ENCODE measurements at regions not wholly inside any gene's neighbourhood (a gene's known extent, or its start where the extent isn't known, plus 50 kb on each side); places are given as distances from the start of the nearest gene placed in this dataset.
A peak's percentile ranks its signal among the peaks of the same experiment; 100 is the strongest.
"Not testable (repeated sequence)": the region's sequence is repeated elsewhere in the genome, so short reads cannot be mapped to it uniquely, and the experiment has no call there.

- no peak for DNase-seq (ENCODE audit: low spot score)
- no peak overlapping the region for H3K4me3 ChIP-seq
- H3K27ac ChIP-seq = no peak overlapping the region
- TF ChIP-seq CTCF (IDR thresholded peaks at IDR 0.05) = no peak
Measured at GRCh38 chr10:46175831-46176230, 111.0 kb upstream of the ANTXRL start.

GRCh38 chr10:46187431-46187830, 99.4 kb upstream of the ANTXRL start:
- H3K4me3 ChIP-seq; H3K27ac ChIP-seq; DNase-seq (ENCODE audit: low spot score): not testable (repeated sequence)

- TF ChIP-seq CTCF (IDR thresholded peaks at IDR 0.05) = no peak
- Histone ChIP-seq H3K4me3 (no peak overlapping the region), H3K27ac (no peak overlapping the region)
- no peak for DNase-seq (ENCODE audit: low spot score)
Measured at GRCh38 chr10:46197050-46197449, 89.7 kb upstream of the ANTXRL start.

GRCh38 chr10:46198516-46198915, 88.3 kb upstream of the ANTXRL start:
- TF ChIP-seq CTCF (IDR thresholded peaks at IDR 0.05) = no peak
- Histone ChIP-seq H3K27ac (no peak overlapping the region), H3K4me3 (no peak overlapping the region)
- no peak for DNase-seq (ENCODE audit: low spot score)

- H3K27ac ChIP-seq; DNase-seq (ENCODE audit: low spot score); H3K4me3 ChIP-seq: not testable (repeated sequence)
Measured at GRCh38 chr10:46202405-46202804, 84.4 kb upstream of the ANTXRL start.

- peak; percentile 56 for DNase-seq (ENCODE audit: low spot score)
- H3K4me3 ChIP-seq, H3K27ac ChIP-seq: not testable (repeated sequence)
Measured at GRCh38 chr10:46204482-46205102, 82.2 kb upstream of the ANTXRL start.

- H3K27ac ChIP-seq; DNase-seq (ENCODE audit: low spot score); H3K4me3 ChIP-seq: not testable (repeated sequence)
Measured at GRCh38 chr10:46210427-46210826, 76.4 kb upstream of the ANTXRL start.

GRCh38 chr10:46215426-46215825, 71.4 kb upstream of the ANTXRL start:
- TF ChIP-seq CTCF (IDR thresholded peaks at IDR 0.05) = no peak
- H3K27ac ChIP-seq = no peak overlapping the region
- DNase-seq (ENCODE audit: low spot score) = no peak
- H3K4me3 ChIP-seq = no peak overlapping the region

GRCh38 chr10:46216003-46216634, 70.7 kb upstream of the ANTXRL start:
- TF ChIP-seq CTCF (IDR thresholded peaks at IDR 0.05) = no peak
- no peak overlapping the region for H3K4me3 ChIP-seq
- no peak overlapping the region for H3K27ac ChIP-seq
- peak; percentile 47 for DNase-seq (ENCODE audit: low spot score)
